Esophagus (tissue), 2 donors: ENCODE measurements at regions not wholly inside any gene's neighbourhood (a gene's known extent, or its start where the extent isn't known, plus 50 kb on each side); places are given as distances from the start of the nearest gene placed in this dataset.

ENCODE experiments used
- H3K27ac ChIP-seq, 2 donors: one replicate each; pipeline ENCODE4 v1.5.1; 2013; ENCODE audit warnings: low read depth in 2 of 2, mild to moderate bottlenecking in 2 of 2, inconsistent platforms in 1 of 2, low read length in 1 of 2, moderate library complexity in 1 of 2
- H3K27me3 ChIP-seq, 2 donors: one replicate each; pipeline ENCODE4 v1.6.1; 2013; ENCODE audit warnings: low read length in 2 of 2, control low read depth in 1 of 2, mild to moderate bottlenecking in 1 of 2; ENCODE audit not compliant: insufficient read depth in 2 of 2, control insufficient read depth in 1 of 2
- H3K36me3 ChIP-seq, 2 donors: one replicate each; pipeline ENCODE4 v1.6.1; 2013; ENCODE audit warnings: low read length in 1 of 2; ENCODE audit not compliant: control insufficient read depth in 2 of 2, insufficient read depth in 2 of 2
- H3K4me1 ChIP-seq, 2 donors: one replicate each; pipeline ENCODE4 v1.6.1; 2013; ENCODE audit warnings: low read length in 1 of 2; ENCODE audit not compliant: control insufficient read depth in 2 of 2, insufficient read depth in 2 of 2
- H3K4me3 ChIP-seq, 2 donors: one replicate each; pipeline ENCODE4 v1.5.1; 2013; ENCODE audit warnings: low read length in 2 of 2, mild to moderate bottlenecking in 2 of 2, low read depth in 1 of 2, moderate library complexity in 1 of 2
- H3K9me3 ChIP-seq, 2 donors: one replicate each; pipeline ENCODE4 v1.6.1; 2013; ENCODE audit warnings: mild to moderate bottlenecking in 2 of 2, low read depth in 1 of 2, low read length in 1 of 2, moderate library complexity in 1 of 2; ENCODE audit not compliant: control insufficient read depth in 2 of 2, insufficient read depth in 1 of 2
- WGBS, 2 donors: extraction: QIAGEN DNeasy Blood & Tissue Kit; methylation state at CpG; one replicate each; pipeline ENCODE4 v1.1.7; 2013; 5-methylcytosine and 5-hydroxymethylcytosine counted together
- donor health status: healthy with polysubstance abuse.
- donor health status: Bipolar disorder and iron deficiency.

DNA sequence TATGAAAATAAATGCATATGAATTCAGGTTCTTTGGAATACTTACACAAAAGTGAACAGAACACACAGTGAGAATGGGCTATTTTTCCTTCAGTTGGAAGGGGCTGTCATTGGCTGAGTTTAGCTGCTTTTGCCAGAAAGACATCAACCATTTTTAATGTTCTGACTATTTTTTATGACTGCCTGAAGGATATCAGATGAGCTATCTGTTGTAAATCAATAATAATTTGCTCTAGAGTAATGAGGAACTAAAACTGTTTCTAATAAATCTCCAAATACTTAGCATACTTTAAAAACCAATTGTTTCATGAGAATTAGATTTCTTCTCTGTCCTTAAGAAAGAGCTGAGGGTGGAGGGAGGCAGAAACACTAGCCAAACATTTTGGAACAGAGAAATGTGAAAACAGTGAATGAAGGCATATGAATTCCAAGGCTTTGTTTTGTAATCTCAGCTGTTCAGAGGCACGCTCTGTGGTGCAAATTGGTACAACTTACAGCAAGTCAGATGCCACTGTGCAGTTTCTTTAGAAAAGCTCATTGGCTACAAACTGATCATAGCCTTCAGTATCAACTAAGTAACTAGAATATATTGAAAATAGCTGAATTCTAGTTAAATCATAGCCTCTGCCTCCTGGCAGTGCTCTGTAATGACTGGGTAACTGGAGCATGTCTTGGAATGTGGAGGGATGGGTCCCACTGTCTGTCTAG is 228.9 kb upstream of the JAG1 start:
- 43 to 47% methylated on average over 1 of the region's 1 CpG for WGBS, 2 donors
- H3K27ac ChIP-seq, result no peak overlapping the region

DNA sequence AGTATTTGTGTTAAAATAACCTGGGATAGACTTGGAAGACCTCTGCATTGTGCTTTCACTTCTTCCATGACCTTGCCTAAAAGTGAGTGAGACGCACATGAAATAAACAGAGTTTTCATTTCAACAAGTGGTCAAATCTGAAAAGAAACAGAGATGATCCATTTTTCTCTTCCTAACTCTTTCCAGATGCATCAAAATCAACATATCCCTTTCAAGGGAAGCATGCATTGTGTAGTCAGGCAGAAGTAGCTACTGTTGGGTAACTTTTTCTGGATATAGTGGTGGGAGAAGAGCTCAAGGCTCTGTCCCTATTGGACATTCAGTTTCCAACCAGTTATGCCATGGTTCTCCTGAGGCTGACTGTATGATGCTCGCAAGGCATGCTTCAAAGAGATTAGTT is 233.0 kb upstream of the JAG1 start:
- Histone ChIP-seq H3K9me3 (no peaks in the 10 kb centered on the region), H3K27ac (no peak overlapping the region), H3K4me1 (no peaks in the 10 kb centered on the region), H3K4me3 (no peak overlapping the region), H3K36me3 (no peaks in the 10 kb centered on the region), H3K27me3 (no peaks in the 10 kb centered on the region)
- 92 to 93% methylated on average over 2 of the region's 2 CpGs for WGBS, 2 donors

More for the DNA sequence above, 228.9 kb upstream of the JAG1 start:
- Histone ChIP-seq H3K9me3 (no peaks in the 10 kb centered on the region), H3K4me3 (no peak overlapping the region), H3K36me3 (no peaks in the 10 kb centered on the region), H3K27me3 (no peaks in the 10 kb centered on the region), H3K4me1 (no peaks in the 10 kb centered on the region)

GRCh38 chr20:10909803-10910202 is 236.0 kb upstream of the JAG1 start:
- no peaks in the 10 kb centered on the region for H3K36me3 ChIP-seq
- no peaks in the 10 kb centered on the region for H3K27me3 ChIP-seq
- H3K4me1 ChIP-seq, result no peaks in the 10 kb centered on the region
- no peak overlapping the region for H3K4me3 ChIP-seq
- H3K27ac ChIP-seq, result no peak overlapping the region
- peaks cover 2 to 3% of the 10 kb centered on the region in 2 donors for H3K9me3 ChIP-seq

- Histone ChIP-seq H3K4me1 (no peaks in the 10 kb centered on the region), H3K4me3 (no peak overlapping the region), H3K27ac (peak overlapping the region; percentile 58 to 61), H3K9me3 (peaks cover 2 to 3% of the 10 kb centered on the region in 2 donors), H3K36me3 (no peaks in the 10 kb centered on the region), H3K27me3 (no peaks in the 10 kb centered on the region)
- whole genome bisulfite sequencing, 2 donors, result 19 to 35% methylated on average over 12 of the region's 12 CpGs
Measured at GRCh38 chr20:10910535-10911178, 236.9 kb upstream of the JAG1 start.

GRCh38 chr20:10911298-10911697 is 237.5 kb upstream of the JAG1 start:
- Histone ChIP-seq H3K36me3 (no peaks in the 10 kb centered on the region), H3K27me3 (no peaks in the 10 kb centered on the region), H3K4me3 (no peak overlapping the region), H3K9me3 (peaks cover 2 to 3% of the 10 kb centered on the region in 2 donors), H3K4me1 (no peaks in the 10 kb centered on the region), H3K27ac (no peak overlapping the region)
- WGBS, 2 donors, result 57 to 72% methylated on average over 2 of the region's 2 CpGs

DNA sequence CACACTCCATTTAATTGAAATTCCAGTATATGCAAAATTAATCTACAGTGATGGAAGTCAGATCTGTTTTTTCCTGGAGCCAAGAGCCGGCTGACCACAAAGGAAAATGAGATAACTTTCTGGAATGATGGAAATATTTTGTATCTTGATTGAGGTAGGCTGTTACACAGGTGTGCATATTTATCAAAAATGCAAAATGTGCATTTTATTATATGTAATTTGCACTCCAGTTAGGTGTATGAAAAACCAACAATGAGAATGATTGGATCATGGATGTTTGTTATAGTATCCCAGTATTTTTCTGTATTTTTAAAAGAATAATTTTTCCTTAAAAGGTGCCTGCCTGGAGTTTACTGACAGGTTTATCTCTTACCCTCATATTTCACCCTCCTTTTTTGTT is 242.0 kb upstream of the JAG1 start:
- H3K27ac ChIP-seq, result no peak overlapping the region
- H3K36me3 ChIP-seq, result no peaks in the 10 kb centered on the region
- 63 to 79% methylated on average over 1 of the region's 1 CpG for WGBS, 2 donors
- no peak overlapping the region for H3K4me3 ChIP-seq
- peaks cover 2 to 3% of the 10 kb centered on the region in 2 donors for H3K9me3 ChIP-seq
- peaks cover 0 to 4% of the 10 kb centered on the region in 2 donors for H3K4me1 ChIP-seq
- no peaks in the 10 kb centered on the region for H3K27me3 ChIP-seq

GRCh38 chr20:10916312-10916711 is 242.5 kb upstream of the JAG1 start:
- H3K4me3 ChIP-seq, result no peak overlapping the region
- 95 to 100% methylated on average over 1 of the region's 1 CpG for WGBS, 2 donors

DNA sequence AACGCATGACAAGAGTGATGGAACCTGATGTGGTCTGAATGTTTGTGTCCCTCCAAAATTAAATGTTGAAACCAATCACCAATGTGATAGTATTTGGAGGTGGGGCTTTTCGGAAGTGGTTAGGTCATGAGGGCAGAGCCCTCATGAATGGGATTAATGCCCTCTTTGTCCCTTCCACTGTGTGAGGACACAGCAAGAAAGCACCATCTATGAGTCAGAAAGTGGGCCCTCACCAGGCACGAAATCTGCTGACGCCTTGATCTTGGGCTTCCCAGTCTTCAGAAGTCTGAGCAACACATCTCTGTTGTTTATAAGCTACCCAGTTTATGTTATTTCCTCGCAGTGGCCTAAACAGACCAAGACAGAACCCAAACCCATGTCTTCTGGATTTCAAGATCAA is 244.0 kb upstream of the JAG1 start:
- no peaks in the 10 kb centered on the region for H3K27me3 ChIP-seq
- no peak overlapping the region for H3K4me3 ChIP-seq
- peaks cover 0 to 4% of the 10 kb centered on the region in 2 donors for H3K4me1 ChIP-seq
- WGBS, 2 donors, result 80 to 85% methylated on average over 5 of the region's 5 CpGs
- H3K36me3 ChIP-seq, result no peaks in the 10 kb centered on the region
- peaks cover 2 to 3% of the 10 kb centered on the region in 2 donors for H3K9me3 ChIP-seq
- H3K27ac ChIP-seq, result no peak overlapping the region

More at GRCh38 chr20:10916312-10916711, 242.5 kb upstream of the JAG1 start:
- Histone ChIP-seq H3K9me3 (peaks cover 2 to 3% of the 10 kb centered on the region in 2 donors), H3K27me3 (no peaks in the 10 kb centered on the region), H3K4me1 (peaks cover 0 to 4% of the 10 kb centered on the region in 2 donors), H3K27ac (no peak overlapping the region), H3K36me3 (no peaks in the 10 kb centered on the region)

- Histone ChIP-seq H3K27me3 (no peaks in the 10 kb centered on the region), H3K4me1 (peaks cover 0 to 4% of the 10 kb centered on the region in 2 donors), H3K4me3 (no peak overlapping the region), H3K9me3 (no peaks in the 10 kb centered on the region), H3K36me3 (no peaks in the 10 kb centered on the region), H3K27ac (peak overlapping the region; percentile 48 to 65)
- WGBS, 2 donors, result 49 to 60% methylated on average over 6 of the region's 6 CpGs
Measured at GRCh38 chr20:10919396-10920140, 245.8 kb upstream of the JAG1 start.
